IPS-18a (cell line): ENCODE measurements at regions not wholly inside any gene's neighbourhood (a gene's known extent, or its start where the extent isn't known, plus 50 kb on each side); places are given as distances from the start of the nearest gene placed in this dataset.
A peak's percentile ranks its signal among the peaks of the same experiment; 100 is the strongest.

ENCODE experiments used
- H3K27ac ChIP-seq: one replicate; pipeline ENCODE4 v1.5.1; 2013; ENCODE audit warnings: low read length
- H3K27me3 ChIP-seq: one replicate; pipeline ENCODE4 v1.6.1; 2013; ENCODE audit warnings: mild to moderate bottlenecking, low read length; ENCODE audit not compliant: control insufficient read depth, insufficient read depth
- H3K36me3 ChIP-seq: one replicate; pipeline ENCODE4 v1.6.1; 2013; ENCODE audit warnings: low read depth, low read length; ENCODE audit not compliant: control insufficient read depth
- H3K4me1 ChIP-seq: one replicate; pipeline ENCODE4 v1.6.1; 2013; ENCODE audit warnings: low read depth, low read length; ENCODE audit not compliant: control insufficient read depth
- H3K4me3 ChIP-seq: one replicate; pipeline ENCODE4 v1.5.1; 2013; ENCODE audit warnings: low read length
- H3K9ac ChIP-seq: one replicate; pipeline ENCODE4 v1.6.1; 2013; ENCODE audit warnings: mild to moderate bottlenecking, low read length, moderate library complexity
- H3K9me3 ChIP-seq: one replicate; pipeline ENCODE4 v1.6.1; 2013; ENCODE audit warnings: low read depth, low read length; ENCODE audit not compliant: control insufficient read depth

DNA sequence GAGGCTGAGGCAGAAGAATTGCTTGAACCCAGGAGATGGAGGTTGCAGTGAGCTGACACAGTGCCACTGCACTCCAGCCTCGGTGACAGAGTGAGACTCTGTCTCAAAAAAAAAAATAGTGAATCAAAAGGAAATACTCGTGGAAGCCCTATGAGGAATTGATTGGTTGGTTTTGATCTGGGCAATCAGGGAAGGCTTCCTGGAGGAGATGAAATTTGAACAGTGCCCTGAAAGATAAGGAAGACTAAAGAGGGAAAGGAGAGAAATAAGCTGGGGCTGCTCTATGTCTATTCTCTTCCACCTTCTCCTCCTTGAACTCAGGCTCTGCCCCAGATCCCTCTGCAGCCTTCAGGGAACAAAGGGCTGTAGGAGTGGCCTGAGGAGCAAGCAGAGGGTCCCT, 54.1 kb downstream of the IRF2BPL start:
- H3K36me3 ChIP-seq, result no peaks in the 10 kb centered on the region
- no peaks in the 10 kb centered on the region for H3K27me3 ChIP-seq
- peaks cover 4% of the 10 kb centered on the region for H3K4me1 ChIP-seq
- H3K9me3 ChIP-seq, result no peaks in the 10 kb centered on the region
- H3K9ac ChIP-seq, result no peak overlapping the region
- H3K27ac ChIP-seq, result no peak overlapping the region
- no peak overlapping the region for H3K4me3 ChIP-seq

DNA sequence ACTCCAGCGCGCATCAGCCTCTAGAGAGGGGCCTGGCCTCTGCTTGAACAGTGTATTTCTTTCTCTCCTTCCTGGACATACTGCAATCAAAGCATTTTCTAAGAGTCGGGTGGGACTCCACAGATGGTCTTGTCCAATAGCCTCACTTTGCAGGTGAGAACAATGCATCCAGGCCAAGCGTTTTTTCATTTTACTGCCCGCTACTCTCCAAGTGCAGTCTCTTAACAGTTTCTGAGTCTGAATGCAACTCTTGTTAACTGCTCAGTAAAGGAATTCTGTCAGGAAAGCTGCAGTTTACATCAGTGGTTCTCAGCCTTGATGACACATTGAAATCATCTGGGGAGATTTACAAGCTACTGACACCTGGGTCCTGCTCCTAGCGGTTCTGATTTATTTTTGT, 57.0 kb downstream of the IRF2BPL start:
- Histone ChIP-seq H3K4me1 (peaks cover 12% of the 10 kb centered on the region), H3K36me3 (no peaks in the 10 kb centered on the region), H3K9ac (no peak overlapping the region), H3K4me3 (no peak overlapping the region), H3K9me3 (no peaks in the 10 kb centered on the region), H3K27me3 (no peaks in the 10 kb centered on the region), H3K27ac (no peak overlapping the region)

GRCh38 chr14:76968621-76969063, 59.9 kb downstream of the IRF2BPL start:
- H3K9me3 ChIP-seq, result no peaks in the 10 kb centered on the region
- H3K4me1 ChIP-seq, result peaks cover 12% of the 10 kb centered on the region
- no peaks in the 10 kb centered on the region for H3K36me3 ChIP-seq
- H3K27ac ChIP-seq, result no peak overlapping the region
- no peak overlapping the region for H3K4me3 ChIP-seq
- H3K27me3 ChIP-seq, result no peaks in the 10 kb centered on the region
- no peak overlapping the region for H3K9ac ChIP-seq

DNA sequence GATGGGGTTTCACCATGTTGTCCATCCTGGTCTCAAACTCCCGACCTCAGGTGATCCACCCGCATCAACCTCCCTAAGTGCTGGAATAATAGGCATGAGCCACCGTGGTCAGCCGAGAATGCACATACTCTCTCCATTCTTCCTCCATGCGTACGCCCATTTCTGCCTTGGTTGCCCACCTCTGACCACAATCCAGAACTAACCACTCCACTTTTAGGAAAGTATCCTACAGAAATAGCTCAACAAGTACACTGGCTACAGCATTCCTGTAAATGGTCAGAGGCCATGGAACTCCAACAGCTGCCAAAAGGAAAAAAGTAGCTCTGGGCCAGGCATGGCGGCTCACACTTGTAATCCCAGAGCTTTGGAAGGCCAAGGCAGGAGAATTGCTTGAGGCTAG, 60.7 kb downstream of the IRF2BPL start:
- H3K9me3 ChIP-seq, result no peaks in the 10 kb centered on the region
- no peaks in the 10 kb centered on the region for H3K36me3 ChIP-seq
- no peaks in the 10 kb centered on the region for H3K27me3 ChIP-seq
- peaks cover 12% of the 10 kb centered on the region for H3K4me1 ChIP-seq
- no peak overlapping the region for H3K4me3 ChIP-seq
- H3K9ac ChIP-seq, result no peak overlapping the region
- no peak overlapping the region for H3K27ac ChIP-seq

DNA sequence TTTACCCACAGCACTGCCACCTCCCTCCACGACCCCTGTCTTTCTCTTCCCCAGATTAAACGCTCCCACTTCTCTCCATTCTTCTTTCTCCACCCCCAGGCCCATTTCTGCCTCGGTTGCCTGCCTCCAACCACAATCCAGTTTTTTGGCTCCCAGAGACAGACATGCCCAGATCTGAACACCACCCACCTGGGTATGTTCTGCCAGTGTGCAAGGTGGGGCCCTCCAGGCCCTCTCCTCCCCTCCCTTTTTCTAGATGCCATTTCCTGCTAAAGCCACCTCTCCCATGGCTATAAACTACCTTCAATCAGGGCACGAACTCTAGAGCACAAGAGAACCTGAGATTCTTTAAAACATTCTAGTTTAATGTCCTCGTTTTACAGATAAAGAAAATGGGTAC, 63.3 kb downstream of the IRF2BPL start:
- no peak overlapping the region for H3K9ac ChIP-seq
- no peaks in the 10 kb centered on the region for H3K36me3 ChIP-seq
- peaks cover 28% of the 10 kb centered on the region for H3K4me1 ChIP-seq
- no peak overlapping the region for H3K4me3 ChIP-seq
- H3K9me3 ChIP-seq, result no peaks in the 10 kb centered on the region
- H3K27me3 ChIP-seq, result no peaks in the 10 kb centered on the region
- H3K27ac ChIP-seq, result no peak overlapping the region

- Histone ChIP-seq H3K4me3 (no peak overlapping the region), H3K9ac (no peak overlapping the region), H3K27me3 (no peaks in the 10 kb centered on the region), H3K27ac (no peak overlapping the region), H3K4me1 (peaks cover 31% of the 10 kb centered on the region), H3K36me3 (no peaks in the 10 kb centered on the region), H3K9me3 (no peaks in the 10 kb centered on the region)
Observed at GRCh38 chr14:76964695-76965094, 63.8 kb downstream of the IRF2BPL start.

- no peaks in the 10 kb centered on the region for H3K27me3 ChIP-seq
- H3K36me3 ChIP-seq, result no peaks in the 10 kb centered on the region
- H3K9me3 ChIP-seq, result no peaks in the 10 kb centered on the region
- H3K27ac ChIP-seq, result no peak overlapping the region
- H3K4me3 ChIP-seq, result no peak overlapping the region
- H3K9ac ChIP-seq, result no peak overlapping the region
- H3K4me1 ChIP-seq, result peaks cover 25% of the 10 kb centered on the region
Observed at GRCh38 chr14:76963372-76963771, 65.1 kb downstream of the IRF2BPL start.

DNA sequence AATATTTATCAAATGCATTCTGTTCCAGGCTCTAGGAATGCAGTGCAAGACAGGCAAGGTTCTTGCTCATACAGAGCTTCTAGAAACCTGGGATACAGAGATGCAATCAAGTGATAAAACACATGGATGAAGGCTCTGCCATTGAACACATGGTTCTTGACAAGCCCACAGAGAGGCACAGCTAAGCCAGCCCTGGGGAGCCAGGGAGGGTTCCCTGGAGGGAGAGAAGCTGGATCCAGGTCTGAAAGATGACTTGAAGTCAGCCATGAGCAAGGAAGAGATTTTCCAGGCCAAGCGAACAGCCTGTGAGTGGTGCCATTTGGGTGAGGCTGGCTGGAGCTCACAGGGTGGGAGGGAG, 66.2 kb downstream of the IRF2BPL start:
- Histone ChIP-seq H3K4me3 (peak overlapping the region; percentile 50), H3K27me3 (no peaks in the 10 kb centered on the region), H3K27ac (peak overlapping the region; percentile 81), H3K4me1 (peaks cover 29% of the 10 kb centered on the region), H3K9ac (peak overlapping the region; percentile 42), H3K9me3 (no peaks in the 10 kb centered on the region), H3K36me3 (no peaks in the 10 kb centered on the region)

- Histone ChIP-seq H3K4me3 (peak overlapping the region; percentile 50), H3K9ac (peak overlapping the region; percentile 72), H3K27ac (peak overlapping the region; percentile 89), H3K4me1 (peaks cover 34% of the 10 kb centered on the region), H3K9me3 (no peaks in the 10 kb centered on the region), H3K27me3 (no peaks in the 10 kb centered on the region), H3K36me3 (no peaks in the 10 kb centered on the region)
Observed at GRCh38 chr14:76961631-76962302, 66.7 kb downstream of the IRF2BPL start.

GRCh38 chr14:76958980-76959710, 69.4 kb downstream of the IRF2BPL start:
- Histone ChIP-seq H3K9ac (no peak overlapping the region), H3K4me1 (peaks cover 51% of the 10 kb centered on the region), H3K27ac (no peak overlapping the region), H3K9me3 (no peaks in the 10 kb centered on the region), H3K27me3 (no peaks in the 10 kb centered on the region), H3K36me3 (no peaks in the 10 kb centered on the region), H3K4me3 (no peak overlapping the region)

DNA sequence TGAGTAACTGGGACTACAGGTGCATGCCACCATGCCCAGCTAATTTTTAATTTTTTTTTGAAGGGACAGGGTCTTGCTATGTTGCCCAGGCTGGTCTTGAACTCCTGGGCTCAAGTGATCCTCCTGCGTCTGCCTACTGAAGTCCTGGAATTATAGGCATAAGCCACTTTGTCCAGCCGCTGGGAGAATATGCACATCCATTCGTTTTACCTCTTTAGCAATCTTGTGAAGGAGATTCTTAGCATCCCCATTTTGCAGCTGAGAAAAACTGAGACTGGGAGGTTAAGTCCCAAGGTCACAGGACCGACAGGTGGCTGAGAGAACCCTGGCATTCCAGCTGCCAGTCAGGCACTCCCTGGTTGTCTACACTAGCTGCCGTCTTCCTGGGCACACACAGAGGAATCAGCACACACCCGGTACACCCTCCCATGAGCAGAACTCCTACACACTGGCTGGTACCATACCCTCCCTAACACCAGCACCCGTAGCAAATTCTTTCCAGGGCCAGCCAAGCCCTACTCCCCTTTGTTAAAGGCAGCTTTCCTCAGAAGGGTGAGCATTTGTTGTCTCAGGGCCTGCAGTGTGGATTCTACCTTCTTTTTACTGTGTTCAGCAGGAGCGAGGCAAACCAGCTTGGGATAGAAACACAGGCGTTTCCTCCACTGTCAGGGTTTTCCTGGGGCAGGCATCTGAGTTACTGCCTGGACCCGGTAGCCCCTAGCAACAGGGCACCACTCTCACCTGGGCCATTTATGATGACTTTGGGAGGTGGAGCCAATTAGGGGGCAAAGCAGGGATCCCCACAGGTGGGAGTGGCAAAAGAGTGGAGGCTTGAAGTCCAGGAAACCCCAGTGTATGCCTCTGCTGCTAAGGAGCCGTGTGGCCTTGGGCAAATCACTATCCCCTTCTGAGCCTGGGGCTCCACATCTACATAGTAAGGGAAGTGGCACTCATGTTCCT, 70.2 kb downstream of the IRF2BPL start:
- no peaks in the 10 kb centered on the region for H3K9me3 ChIP-seq
- peaks cover 51% of the 10 kb centered on the region for H3K4me1 ChIP-seq
- H3K27me3 ChIP-seq, result no peaks in the 10 kb centered on the region
- no peak overlapping the region for H3K4me3 ChIP-seq
- H3K9ac ChIP-seq, result no peak overlapping the region
- no peak overlapping the region for H3K27ac ChIP-seq
- no peaks in the 10 kb centered on the region for H3K36me3 ChIP-seq
